NCI-H128 (cell line): ENCODE measurements at regions not wholly inside any gene's neighbourhood (a gene's known extent, or its start where the extent isn't known, plus 50 kb on each side); places are given as distances from the start of the nearest gene placed in this dataset.

ENCODE experiments used
- DNase-seq: peaks from one replicate; lab custom pipeline; 2025; ENCODE audit not compliant: unreplicated experiment; lab: John Stamatoyannopoulos, UW

- no peak for DNase-seq
Measured at GRCh38 chr1:82263396-82263795, 462.7 kb downstream of the ADGRL2 start.

GRCh38 chr1:82260666-82261065 is 459.9 kb downstream of the ADGRL2 start:
- no peak for DNase-seq

- DNase-seq: no peak
Measured at GRCh38 chr1:82260051-82260450, 459.3 kb downstream of the ADGRL2 start.

- DNase-seq: no peak
Measured at GRCh38 chr1:82258887-82259286, 458.2 kb downstream of the ADGRL2 start.

GRCh38 chr1:82246050-82246449 is 445.3 kb downstream of the ADGRL2 start:
- no peak for DNase-seq

GRCh38 chr1:82245345-82246014 is 444.7 kb downstream of the ADGRL2 start:
- no peak for DNase-seq

- no peak for DNase-seq
Measured at GRCh38 chr1:82240571-82240970, 439.8 kb downstream of the ADGRL2 start.

- no peak for DNase-seq
Measured at GRCh38 chr1:82230667-82231066, 429.9 kb downstream of the ADGRL2 start.

- no peak for DNase-seq
Measured at GRCh38 chr1:82227306-82228095, 426.8 kb downstream of the ADGRL2 start.

- peak; percentile 36 for DNase-seq
Measured at GRCh38 chr1:82226186-82226505, 425.4 kb downstream of the ADGRL2 start.

GRCh38 chr1:82225421-82226185 is 424.9 kb downstream of the ADGRL2 start:
- DNase-seq: no peak

GRCh38 chr1:82223091-82223490 is 422.4 kb downstream of the ADGRL2 start:
- no peak for DNase-seq

GRCh38 chr1:82221721-82222120 is 421.0 kb downstream of the ADGRL2 start:
- no peak for DNase-seq

GRCh38 chr1:82220754-82221153 is 420.0 kb downstream of the ADGRL2 start:
- DNase-seq: no peak

GRCh38 chr1:82219841-82220240 is 419.1 kb downstream of the ADGRL2 start:
- no peak for DNase-seq

- no peak for DNase-seq
Measured at GRCh38 chr1:82218846-82219245, 418.1 kb downstream of the ADGRL2 start.

GRCh38 chr1:82215853-82216175 is 415.1 kb downstream of the ADGRL2 start:
- DNase-seq: no peak

- no peak for DNase-seq
Measured at GRCh38 chr1:82215056-82215852, 414.5 kb downstream of the ADGRL2 start.

- DNase-seq: no peak
Measured at GRCh38 chr1:82214606-82215005, 413.9 kb downstream of the ADGRL2 start.

GRCh38 chr1:82197606-82198005 is 396.9 kb downstream of the ADGRL2 start:
- no peak for DNase-seq

- DNase-seq: no peak
Measured at GRCh38 chr1:82195245-82195644, 394.5 kb downstream of the ADGRL2 start.
